ENCODE measurements at regions not wholly inside any gene's neighbourhood (a gene's known extent, or its start where the extent isn't known, plus 50 kb on each side); places are given as distances from the start of the nearest gene placed in this dataset.

- Histone ChIP-seq H2AFZ (no peak overlapping the region), H4K20me1 (replicated peaks; ENCODE audit: insufficient read depth) (no peaks in the 10 kb centered on the region), H3F3A (replicated peaks; ENCODE audit: low read depth) (no peaks in the 10 kb centered on the region), H3K4me1 (ENCODE audit: insufficient read depth) (no peaks in the 10 kb centered on the region), H3K27ac (ENCODE audit: low read depth) (no peak overlapping the region), H3K79me2 (replicated peaks; ENCODE audit: insufficient read depth) (no peaks in the 10 kb centered on the region), H3K27me3 (ENCODE audit: insufficient read depth) (no peaks in the 10 kb centered on the region), H3K4me2 (no peak overlapping the region), H3K4me3 (no peak overlapping the region), H3K9me2 (ENCODE audit: insufficient read depth) (no peaks in the 10 kb centered on the region), H3K36me3 (ENCODE audit: insufficient read depth) (no peaks in the 10 kb centered on the region)
- no peaks in the 10 kb centered on the region for H3K36me3 Mint-ChIP-seq (ENCODE audit: low read depth)
- TF ChIP-seq JUNB (IDR thresholded peaks at IDR 0.05; ENCODE audit: unreplicated experiment), result no peak
- no peak for TF ChIP-seq EZH2phosphoT487 (IDR thresholded peaks at IDR 0.05; ENCODE audit: unreplicated experiment)
- no peak for TF ChIP-seq ZNF462 (CRISPR knock-in tag; IDR thresholded peaks at IDR 0.05)
- TF ChIP-seq CREB1 (CRISPR knock-in tag; IDR thresholded peaks at IDR 0.05; ENCODE audit: low read depth), result no peak
- no peak for TF ChIP-seq ZNF114 (CRISPR knock-in tag; IDR thresholded peaks at IDR 0.05)
- TF ChIP-seq NANOG (IDR thresholded peaks at IDR 0.05; ENCODE audit: borderline replicate concordance), result no peak
- TF ChIP-seq ZNF331 (CRISPR knock-in tag; IDR thresholded peaks at IDR 0.05; ENCODE audit: low read depth), result no peak
- no peak for TF ChIP-seq CTCF (conservative IDR thresholded peaks at IDR 0.05; ENCODE audit: low read depth in 2 of 2)
- TF ChIP-seq POLR2AphosphoS5 (IDR thresholded peaks at IDR 0.05; ENCODE audit: low read depth), result no peak
- no peak for TF ChIP-seq STAT1 (IDR thresholded peaks at IDR 0.05; ENCODE audit: unreplicated experiment)
- TF ChIP-seq EZH2 (IDR thresholded peaks at IDR 0.05; ENCODE audit: low read depth, unreplicated experiment), result no peak
- TF ChIP-seq REST (IDR thresholded peaks at IDR 0.05; ENCODE audit: unreplicated experiment), result no peak
- no peak for TF ChIP-seq ETS1 (IDR thresholded peaks at IDR 0.05)
- ATAC-seq, result no peak
- no peaks in the 10 kb centered on the region for H3K4me1 Mint-ChIP-seq
- no peak overlapping the region for H3K4me3 Mint-ChIP-seq
- no peaks in the 10 kb centered on the region; the same call in 2 of the 3 replicates for H3K9me3 Mint-ChIP-seq
- no peak overlapping the region for H3K27ac Mint-ChIP-seq
- no peak for DNase-seq (ENCODE audit: low spot score)
- peaks cover 2% of the 10 kb centered on the region for H3K27me3 Mint-ChIP-seq (ENCODE audit: insufficient read depth, low read depth, poor library complexity)
Measured at GRCh38 chr13:109842212-109842920, 56.0 kb upstream of the IRS2 start.
